Gastroesophageal sphincter (tissue), 3 donors: ENCODE measurements at regions not wholly inside any gene's neighbourhood (a gene's known extent, or its start where the extent isn't known, plus 50 kb on each side); places are given as distances from the start of the nearest gene placed in this dataset.

ENCODE experiments used
- CTCF ChIP-seq, 4 experiments: fragments of 200-600 bp in 2 of 4; fragments of 450-650 bp in 2 of 4; sonication (generic) in 1 of 4; IDR thresholded peaks; one replicate each; pipeline ENCODE4 v1.5.1; 2017 to 2019; ENCODE audit warnings: antibody characterized with exemption in 4 of 4, mild to moderate bottlenecking in 2 of 4, moderate library complexity in 2 of 4
- EP300 ChIP-seq: sonication (generic); formaldehyde crosslinking; IDR thresholded peaks from one replicate; pipeline ENCODE4 v1.6.1; 2017; ENCODE audit warnings: antibody characterized with exemption, mild to moderate bottlenecking
- POLR2A ChIP-seq, 2 donors: fragments of 450-650 bp; IDR thresholded peaks; one replicate each; pipeline ENCODE4 v1.6.1; 2017; ENCODE audit warnings: antibody characterized with exemption in 2 of 2, mild to moderate bottlenecking in 2 of 2, moderate library complexity in 1 of 2
- POLR2AphosphoS5 ChIP-seq: sonication (generic); formaldehyde crosslinking; IDR thresholded peaks from one replicate; pipeline ENCODE4 v1.6.1; 2017; ENCODE audit warnings: antibody characterized with exemption

GRCh38 chr16:74117798-74118197 is 178.8 kb upstream of the PSMD7 start:
- TF ChIP-seq POLR2A (IDR thresholded peaks at IDR 0.05) = no peak
- TF ChIP-seq CTCF (IDR thresholded peaks at IDR 0.05) = no peak
- TF ChIP-seq POLR2AphosphoS5 = no peak
- no peak for TF ChIP-seq EP300
